Chondrocyte (in vitro differentiated cells): ENCODE measurements at regions not wholly inside any gene's neighbourhood (a gene's known extent, or its start where the extent isn't known, plus 50 kb on each side); places are given as distances from the start of the nearest gene placed in this dataset.
A peak's percentile ranks its signal among the peaks of the same experiment; 100 is the strongest.

Experiments
- DNase-seq: peaks from one replicate; pipeline ENCODE4 v3.0.0; 2021; ENCODE audit warnings: mixed read lengths, low spot score
- H3K27ac Mint-ChIP-seq: one replicate; pipeline ENCODE4 v1.8.0; 2021; ENCODE audit warnings: mild to moderate bottlenecking, moderate library complexity, mixed read lengths; ENCODE audit not compliant: unreplicated experiment
- H3K27me3 Mint-ChIP-seq: 2 replicates; pipeline ENCODE4 v1.8.0; 2021; ENCODE audit warnings: low read depth, mixed read lengths
- H3K36me3 Mint-ChIP-seq: 2 replicates; pipeline ENCODE4 v1.8.0; 2021; ENCODE audit warnings: low read depth, mixed read lengths
- H3K4me1 Mint-ChIP-seq: 2 replicates; pipeline ENCODE4 v1.8.0; 2021; ENCODE audit warnings: low read depth, mild to moderate bottlenecking, mixed read lengths
- H3K4me3 Mint-ChIP-seq: one replicate; pipeline ENCODE4 v1.8.0; 2021; ENCODE audit warnings: mild to moderate bottlenecking, moderate library complexity, mixed read lengths; ENCODE audit not compliant: unreplicated experiment
- H3K9me3 Mint-ChIP-seq: 2 replicates; pipeline ENCODE4 v1.8.0; 2021; ENCODE audit warnings: low read depth, mixed read lengths
- TF ChIP-seq, protein P1 (sequence below): fragments of 200-600 bp; sonication (generic); IDR thresholded peaks from 2 replicates; pipeline ENCODE4 v1.5.0; 2021; ENCODE audit warnings: antibody characterized with exemption, mild to moderate bottlenecking, moderate library complexity

GRCh38 chr15:72972362-72972761, 79.9 kb upstream of the NEO1 start:
- no peaks in the 10 kb centered on the region for H3K9me3 Mint-ChIP-seq
- DNase-seq = no peak
- H3K27ac Mint-ChIP-seq = no peak overlapping the region
- H3K36me3 Mint-ChIP-seq = no peaks in the 10 kb centered on the region
- no peak overlapping the region for H3K4me3 Mint-ChIP-seq
- H3K4me1 Mint-ChIP-seq = peaks cover 18% of the 10 kb centered on the region
- H3K27me3 Mint-ChIP-seq = no peaks in the 10 kb centered on the region
- TF ChIP-seq, protein P1, sequence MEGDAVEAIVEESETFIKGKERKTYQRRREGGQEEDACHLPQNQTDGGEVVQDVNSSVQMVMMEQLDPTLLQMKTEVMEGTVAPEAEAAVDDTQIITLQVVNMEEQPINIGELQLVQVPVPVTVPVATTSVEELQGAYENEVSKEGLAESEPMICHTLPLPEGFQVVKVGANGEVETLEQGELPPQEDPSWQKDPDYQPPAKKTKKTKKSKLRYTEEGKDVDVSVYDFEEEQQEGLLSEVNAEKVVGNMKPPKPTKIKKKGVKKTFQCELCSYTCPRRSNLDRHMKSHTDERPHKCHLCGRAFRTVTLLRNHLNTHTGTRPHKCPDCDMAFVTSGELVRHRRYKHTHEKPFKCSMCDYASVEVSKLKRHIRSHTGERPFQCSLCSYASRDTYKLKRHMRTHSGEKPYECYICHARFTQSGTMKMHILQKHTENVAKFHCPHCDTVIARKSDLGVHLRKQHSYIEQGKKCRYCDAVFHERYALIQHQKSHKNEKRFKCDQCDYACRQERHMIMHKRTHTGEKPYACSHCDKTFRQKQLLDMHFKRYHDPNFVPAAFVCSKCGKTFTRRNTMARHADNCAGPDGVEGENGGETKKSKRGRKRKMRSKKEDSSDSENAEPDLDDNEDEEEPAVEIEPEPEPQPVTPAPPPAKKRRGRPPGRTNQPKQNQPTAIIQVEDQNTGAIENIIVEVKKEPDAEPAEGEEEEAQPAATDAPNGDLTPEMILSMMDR = no peak

DNA sequence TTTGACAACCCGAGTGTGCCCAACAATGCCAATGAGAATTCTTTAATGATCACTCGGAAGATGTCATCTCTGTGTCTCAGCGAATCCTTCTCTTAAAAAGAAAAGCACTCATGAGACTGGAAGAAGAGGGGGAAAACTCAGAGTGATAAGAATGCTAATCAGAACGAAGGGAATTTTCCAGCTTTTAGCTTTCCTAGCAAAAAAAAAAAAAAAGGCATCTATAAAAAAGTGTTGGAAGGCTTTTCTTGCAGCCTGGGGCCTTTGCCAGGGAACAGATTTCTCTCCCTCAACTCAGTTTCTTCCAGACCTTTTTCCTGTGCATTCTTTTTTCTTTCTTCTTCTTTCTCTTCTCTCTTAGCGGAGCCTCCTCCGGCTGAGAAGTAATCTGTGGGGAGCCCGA, 80.5 kb upstream of the NEO1 start:
- Mint-ChIP-seq H3K27me3 (no peaks in the 10 kb centered on the region), H3K9me3 (no peaks in the 10 kb centered on the region), H3K36me3 (no peaks in the 10 kb centered on the region), H3K27ac (no peak overlapping the region), H3K4me3 (peak overlapping the region; percentile 53), H3K4me1 (peaks cover 18% of the 10 kb centered on the region)
- TF ChIP-seq, protein P1 = no peak
- no peak for DNase-seq

- H3K27me3 Mint-ChIP-seq = no peaks in the 10 kb centered on the region
- no peak for DNase-seq
- no peak overlapping the region for H3K27ac Mint-ChIP-seq
- peaks cover 18% of the 10 kb centered on the region for H3K4me1 Mint-ChIP-seq
- H3K4me3 Mint-ChIP-seq = peak overlapping the region; percentile 53
- no peaks in the 10 kb centered on the region for H3K9me3 Mint-ChIP-seq
- H3K36me3 Mint-ChIP-seq = no peaks in the 10 kb centered on the region
- TF ChIP-seq, protein P1 = no peak
These were observed 81.1 kb upstream of the NEO1 start for GRCh38 chr15:72970933-72971760.

DNA sequence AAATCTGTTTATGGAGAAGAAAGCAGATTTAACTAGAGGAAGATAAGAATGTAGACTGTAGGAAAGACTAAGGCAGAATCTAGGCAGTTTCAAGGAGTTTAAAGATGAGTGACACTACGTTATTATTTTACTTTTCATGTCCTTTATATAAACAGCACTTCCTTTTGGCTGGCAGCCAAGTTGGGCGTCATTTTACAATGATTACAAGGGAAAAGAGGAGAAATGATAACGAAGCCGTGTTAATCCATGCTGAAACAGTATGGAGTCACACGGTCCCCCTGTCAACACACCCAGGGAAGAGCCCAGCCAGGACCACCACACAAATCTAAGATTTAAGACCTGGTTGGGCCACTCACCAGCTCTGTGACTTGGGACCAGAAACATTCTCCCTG, 83.7 kb upstream of the NEO1 start:
- Mint-ChIP-seq H3K9me3 (peaks cover 9% of the 10 kb centered on the region), H3K27me3 (peaks cover 2% of the 10 kb centered on the region), H3K36me3 (no peaks in the 10 kb centered on the region), H3K4me3 (no peak overlapping the region), H3K27ac (no peak overlapping the region), H3K4me1 (peaks cover 18% of the 10 kb centered on the region)
- TF ChIP-seq, protein P1 = no peak
- DNase-seq = no peak

- H3K27ac Mint-ChIP-seq = no peak overlapping the region
- no peak for DNase-seq
- peaks cover 13% of the 10 kb centered on the region for H3K9me3 Mint-ChIP-seq
- peaks cover 2% of the 10 kb centered on the region for H3K27me3 Mint-ChIP-seq
- no peak overlapping the region for H3K4me3 Mint-ChIP-seq
- TF ChIP-seq, protein P1 = no peak
- peaks cover 18% of the 10 kb centered on the region for H3K4me1 Mint-ChIP-seq
- H3K36me3 Mint-ChIP-seq = no peaks in the 10 kb centered on the region
These were observed 84.3 kb upstream of the NEO1 start for GRCh38 chr15:72967811-72968530.
